Endodermal cell (in vitro differentiated cells): ENCODE measurements at regions not wholly inside any gene's neighbourhood (a gene's known extent, or its start where the extent isn't known, plus 50 kb on each side); places are given as distances from the start of the nearest gene placed in this dataset.

Source experiments
- DNase-seq: peaks from one replicate; pipeline ENCODE4 v3.0.0-alpha.2; 2017
- H3K27ac ChIP-seq: 2 replicates; pipeline ENCODE4 v1.5.1; 2013; ENCODE audit warnings: mild to moderate bottlenecking, low read depth, low read length, moderate library complexity
- H3K27me3 ChIP-seq: 2 replicates; pipeline ENCODE4 v1.6.1; 2013; ENCODE audit warnings: mild to moderate bottlenecking, low read length, moderate library complexity; ENCODE audit not compliant: insufficient read depth, control insufficient read depth, poor library complexity, severe bottlenecking
- H3K36me3 ChIP-seq: 2 replicates; pipeline ENCODE4 v1.7.0; 2013; ENCODE audit warnings: mild to moderate bottlenecking, low read length, moderate library complexity; ENCODE audit not compliant: control insufficient read depth, insufficient read depth
- H3K4me1 ChIP-seq: one replicate; pipeline ENCODE4 v1.7.0; 2013; ENCODE audit warnings: low read length; ENCODE audit not compliant: control insufficient read depth, insufficient read depth
- H3K4me3 ChIP-seq: 2 replicates; pipeline ENCODE4 v1.5.1; 2013; ENCODE audit warnings: mild to moderate bottlenecking, low read length, moderate library complexity
- H3K9ac ChIP-seq: 2 replicates; pipeline ENCODE4 v1.6.1; 2013; ENCODE audit warnings: mild to moderate bottlenecking, low read length, moderate library complexity; ENCODE audit not compliant: poor library complexity, severe bottlenecking; ENCODE audit errors: extremely low read depth
- H3K9me3 ChIP-seq: 2 replicates; pipeline ENCODE4 v1.6.1; 2013; ENCODE audit warnings: mild to moderate bottlenecking, low read length, moderate library complexity; ENCODE audit not compliant: control insufficient read depth
- H3K27ac Mint-ChIP-seq: 2 replicates; pipeline ENCODE4 v1.8.0; 2020; ENCODE audit warnings: mixed read lengths
- H3K27me3 Mint-ChIP-seq: 2 replicates; pipeline ENCODE4 v1.8.0; 2021; ENCODE audit warnings: mild to moderate bottlenecking, mixed read lengths; ENCODE audit not compliant: insufficient read depth
- H3K36me3 Mint-ChIP-seq: 2 replicates; pipeline ENCODE4 v1.8.0; 2020; ENCODE audit warnings: low read depth, mixed read lengths
- H3K4me1 Mint-ChIP-seq: 2 replicates; pipeline ENCODE4 v1.8.0; 2020; ENCODE audit warnings: mixed read lengths
- H3K4me3 Mint-ChIP-seq: 2 replicates; pipeline ENCODE4 v1.8.0; 2020; ENCODE audit warnings: mild to moderate bottlenecking, moderate library complexity, mixed read lengths
- H3K9me3 Mint-ChIP-seq: 2 replicates; pipeline ENCODE4 v1.8.0; 2020; ENCODE audit warnings: mild to moderate bottlenecking, mixed read lengths
- WGBS, 2 experiments: methylation state at CpG; one replicate each; pipeline versions ENCODE4 v1.1.5 to v1.1.7; 2013; ENCODE audit warnings: missing lambda C conversion rate in 2 of 2, mixed read lengths in 1 of 2; ENCODE audit not compliant: insufficient coverage in 1 of 2, insufficient read length in 1 of 2; 5-methylcytosine and 5-hydroxymethylcytosine counted together
- TF ChIP-seq, protein P1 (sequence below): fragments of 200-600 bp; sonication (generic); conservative IDR thresholded peaks from 2 replicates; pipeline ENCODE4 v1.5.0; 2021; ENCODE audit warnings: antibody characterized with exemption, mild to moderate bottlenecking

DNA sequence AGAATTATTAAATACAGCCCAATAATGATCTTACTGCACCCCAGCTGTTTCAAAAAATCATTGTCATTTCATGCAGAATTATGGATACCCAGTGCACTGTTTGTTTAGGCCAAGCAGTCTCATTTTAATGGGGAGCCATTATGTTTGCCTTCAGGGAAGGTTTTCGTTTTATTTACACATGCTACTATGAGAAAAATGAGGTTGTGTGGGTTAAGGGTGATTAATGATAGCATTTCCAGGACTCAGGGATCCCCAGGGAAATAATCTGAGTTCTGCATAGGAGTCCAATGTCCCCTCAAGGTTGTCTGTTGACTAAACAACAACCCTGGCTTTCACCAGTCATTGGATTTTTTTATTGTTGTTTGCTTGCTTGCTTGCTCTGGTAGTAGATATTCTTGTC is 71.0 kb upstream of the ZP4 start:
- no peak overlapping the region for H3K4me3 Mint-ChIP-seq
- peaks cover 21% of the 10 kb centered on the region for H3K4me1 Mint-ChIP-seq
- Histone ChIP-seq H3K9me3 (no peaks in the 10 kb centered on the region), H3K4me1 (no peaks in the 10 kb centered on the region), H3K9ac (no peak overlapping the region), H3K27me3 (no peaks in the 10 kb centered on the region), H3K36me3 (no peaks in the 10 kb centered on the region), H3K27ac (no peak overlapping the region), H3K4me3 (no peak overlapping the region)
- H3K27ac Mint-ChIP-seq = no peak overlapping the region
- 83 to 88% methylated on average over 1 of the region's 1 CpG for WGBS, 2 experiments
- H3K36me3 Mint-ChIP-seq = no peaks in the 10 kb centered on the region
- no peaks in the 10 kb centered on the region for H3K27me3 Mint-ChIP-seq
- DNase-seq = no peak
- TF ChIP-seq, protein P1, sequence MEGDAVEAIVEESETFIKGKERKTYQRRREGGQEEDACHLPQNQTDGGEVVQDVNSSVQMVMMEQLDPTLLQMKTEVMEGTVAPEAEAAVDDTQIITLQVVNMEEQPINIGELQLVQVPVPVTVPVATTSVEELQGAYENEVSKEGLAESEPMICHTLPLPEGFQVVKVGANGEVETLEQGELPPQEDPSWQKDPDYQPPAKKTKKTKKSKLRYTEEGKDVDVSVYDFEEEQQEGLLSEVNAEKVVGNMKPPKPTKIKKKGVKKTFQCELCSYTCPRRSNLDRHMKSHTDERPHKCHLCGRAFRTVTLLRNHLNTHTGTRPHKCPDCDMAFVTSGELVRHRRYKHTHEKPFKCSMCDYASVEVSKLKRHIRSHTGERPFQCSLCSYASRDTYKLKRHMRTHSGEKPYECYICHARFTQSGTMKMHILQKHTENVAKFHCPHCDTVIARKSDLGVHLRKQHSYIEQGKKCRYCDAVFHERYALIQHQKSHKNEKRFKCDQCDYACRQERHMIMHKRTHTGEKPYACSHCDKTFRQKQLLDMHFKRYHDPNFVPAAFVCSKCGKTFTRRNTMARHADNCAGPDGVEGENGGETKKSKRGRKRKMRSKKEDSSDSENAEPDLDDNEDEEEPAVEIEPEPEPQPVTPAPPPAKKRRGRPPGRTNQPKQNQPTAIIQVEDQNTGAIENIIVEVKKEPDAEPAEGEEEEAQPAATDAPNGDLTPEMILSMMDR = no peak
- no peaks in the 10 kb centered on the region for H3K9me3 Mint-ChIP-seq

DNA sequence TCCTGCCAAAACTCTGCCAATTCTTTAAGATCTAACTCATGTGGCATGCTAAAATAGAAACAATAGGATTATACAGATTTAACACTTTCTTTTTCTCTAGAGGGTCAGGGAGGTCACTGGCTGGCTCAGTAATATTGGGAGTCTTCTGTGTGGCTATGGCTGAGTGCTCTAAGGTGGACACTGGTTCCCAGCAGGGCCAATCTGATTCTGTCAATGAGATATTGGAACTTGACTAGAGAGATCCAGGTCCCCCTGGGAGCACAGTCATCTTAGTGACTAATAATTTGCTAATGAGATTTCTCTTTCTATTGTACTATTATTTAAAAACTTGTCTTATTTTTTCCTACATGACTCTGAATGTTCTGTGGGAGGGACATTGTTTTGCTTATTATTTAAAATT is 69.1 kb upstream of the ZP4 start:
- H3K9me3 ChIP-seq = no peaks in the 10 kb centered on the region
- TF ChIP-seq, protein P1 = no peak
- no peaks in the 10 kb centered on the region for H3K27me3 ChIP-seq
- Mint-ChIP-seq H3K27me3 (peaks cover 2% of the 10 kb centered on the region), H3K27ac (no peak overlapping the region), H3K4me1 (peaks cover 24% of the 10 kb centered on the region), H3K4me3 (no peak overlapping the region), H3K9me3 (no peaks in the 10 kb centered on the region), H3K36me3 (no peaks in the 10 kb centered on the region)
- no peak overlapping the region for H3K27ac ChIP-seq
- H3K4me1 ChIP-seq = no peaks in the 10 kb centered on the region
- H3K4me3 ChIP-seq = no peak overlapping the region
- no peak overlapping the region for H3K9ac ChIP-seq
- H3K36me3 ChIP-seq = no peaks in the 10 kb centered on the region
- no peak for DNase-seq

DNA sequence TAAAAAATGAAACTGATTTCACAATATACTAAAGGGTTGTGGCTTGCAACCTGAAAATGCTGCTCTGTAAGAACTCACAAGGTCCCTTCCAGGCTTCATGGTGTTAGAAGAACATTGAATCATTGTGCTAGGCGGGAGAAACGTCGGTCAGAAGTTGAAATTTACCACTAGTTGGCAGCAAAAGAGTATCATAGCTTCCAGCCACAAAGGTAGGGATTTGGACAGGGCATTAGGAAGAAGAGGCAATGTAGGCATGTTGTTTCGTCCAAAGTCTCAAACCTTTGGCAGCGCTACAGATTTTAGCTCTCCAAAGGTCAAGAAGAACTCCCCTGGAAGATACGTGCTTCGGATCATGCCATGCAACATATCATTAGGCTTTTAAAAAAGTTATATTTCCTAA is 62.5 kb upstream of the ZP4 start:
- H3K27me3 Mint-ChIP-seq = peaks cover 2% of the 10 kb centered on the region
- H3K36me3 Mint-ChIP-seq = no peaks in the 10 kb centered on the region
- no peak overlapping the region for H3K27ac Mint-ChIP-seq
- H3K9me3 Mint-ChIP-seq = no peaks in the 10 kb centered on the region
- Histone ChIP-seq H3K9me3 (no peaks in the 10 kb centered on the region), H3K4me3 (no peak overlapping the region), H3K36me3 (no peaks in the 10 kb centered on the region), H3K9ac (no peak overlapping the region), H3K27ac (no peak overlapping the region), H3K27me3 (no peaks in the 10 kb centered on the region), H3K4me1 (no peaks in the 10 kb centered on the region)
- H3K4me3 Mint-ChIP-seq = no peak overlapping the region
- peak; percentile 52 for DNase-seq
- TF ChIP-seq, protein P1 = peak; percentile 71
- peaks cover 4% of the 10 kb centered on the region for H3K4me1 Mint-ChIP-seq
- 72 to 81% methylated on average over 5 to 7 of the region's 7 CpGs for WGBS, 2 experiments
